GM12878 (cell line): ENCODE measurements at regions not wholly inside any gene's neighbourhood (a gene's known extent, or its start where the extent isn't known, plus 50 kb on each side); places are given as distances from the start of the nearest gene placed in this dataset.

Experiments
- ATAC-seq: fragments of 200-7000 bp; cut with Tn5 transposase; 3 replicates; pipeline ENCODE4 v1.9.1; 2020; ENCODE audit warnings: mild to moderate bottlenecking, moderate library complexity
- BruUV-seq: library from RNA; stranded (reverse); fragments of 400-500 nt; replicated peaks from 2 replicates; lab custom pipeline; 2021; lab: Mats Ljungman, UMichigan
- CTCF ChIA-PET: fragments of 300-600 bp; sonication (Branson Sonifier 250); formaldehyde crosslinking; extraction: SDS; loops from one replicate; lab custom pipeline; 2021; ENCODE audit warnings: inconsistent platforms; lab: Yijun Ruan, JAX
- POLR2A ChIA-PET: fragments of 350-600 bp; formaldehyde crosslinking; extraction: SDS; loops from one replicate; lab custom pipeline; 2021; ENCODE audit warnings: inconsistent platforms; lab: Charles Lee
- RAD21 ChIA-PET: fragments of 300-600 bp; sonication (Branson Sonifier 250); formaldehyde crosslinking; loops from one replicate; lab custom pipeline; 2023; ENCODE audit warnings: antibody characterized with exemption; ENCODE audit not compliant: unreplicated experiment; lab: Charles Lee
- SMC1A ChIA-PET: fragments of 300-600 bp; sonication (Branson Sonifier 250); formaldehyde crosslinking; loops from one replicate; lab custom pipeline; 2023; ENCODE audit not compliant: unreplicated experiment, uncharacterized antibody; lab: Charles Lee
- DNase-seq: peaks from one replicate; pipeline ENCODE4 v3.0.0-alpha.2; 2011; ENCODE audit warnings: low read depth, low spot score
- FAIRE-seq: peaks from 3 replicates; lab custom pipeline; 2011; peaks lifted over from hg19 to GRCh38; lab: Jason Lieb, UNC
- H2AFZ ChIP-seq: 2 replicates; pipeline ENCODE4 v1.6.0; 2011; ENCODE audit warnings: low read depth, low read length, control low read depth; ENCODE audit not compliant: control insufficient read depth
- H3K27ac ChIP-seq: 2 replicates; pipeline ENCODE4 v1.5.1; 2011; ENCODE audit warnings: control low read depth; ENCODE audit not compliant: control insufficient read depth, insufficient read depth
- H3K27me3 ChIP-seq, 2 experiments: replicated peaks in 1 of 2; 2 replicates each; pipeline versions ENCODE4 v1.6.0 to v1.6.1; 2011; ENCODE audit warnings: low read length in 1 of 2; ENCODE audit not compliant: control insufficient read depth in 2 of 2, insufficient read depth in 2 of 2
- H3K36me3 ChIP-seq, 2 experiments: 2 replicates each; pipeline ENCODE4 v1.5.1; 2011; ENCODE audit warnings: low read length in 1 of 2; ENCODE audit not compliant: control insufficient read depth in 2 of 2, insufficient read depth in 2 of 2
- H3K4me1 ChIP-seq: 2 replicates; pipeline ENCODE4 v1.6.1; 2011; ENCODE audit warnings: mild to moderate bottlenecking, low read length, moderate library complexity, mixed read lengths; ENCODE audit not compliant: control insufficient read depth, insufficient read depth
- H3K4me2 ChIP-seq: 2 replicates; pipeline ENCODE4 v1.6.0; 2011; ENCODE audit warnings: control low read depth; ENCODE audit not compliant: control insufficient read depth, insufficient read depth
- H3K4me3 ChIP-seq: fragments of 200-600 bp; sonication (generic); 2 replicates; pipeline ENCODE4 v1.5.1; 2016
- H3K79me2 ChIP-seq: 2 replicates; pipeline ENCODE4 v1.6.0; 2011; ENCODE audit warnings: low read length; ENCODE audit not compliant: control insufficient read depth, insufficient read depth
- H3K9ac ChIP-seq: 2 replicates; pipeline ENCODE4 v1.8.0; 2011; ENCODE audit warnings: low read length, control low read depth, mixed read lengths; ENCODE audit not compliant: control insufficient read depth, insufficient read depth
- H3K9me3 ChIP-seq: replicated peaks from 3 replicates; pipeline ENCODE4 v1.5.1; 2011; ENCODE audit warnings: mild to moderate bottlenecking, low read length; ENCODE audit not compliant: control insufficient read depth, insufficient read depth
- H4K20me1 ChIP-seq: 2 replicates; pipeline ENCODE4 v1.6.0; 2011; ENCODE audit not compliant: control insufficient read depth, insufficient read depth
- BCL3 ChIP-seq: IDR thresholded peaks from 2 replicates; pipeline ENCODE4 v1.6.1; 2011; ENCODE audit warnings: borderline replicate concordance, low read depth, mild to moderate bottlenecking, moderate library complexity, low read length; ENCODE audit not compliant: insufficient read depth, poor library complexity, severe bottlenecking
- BHLHE40 ChIP-seq, 2 experiments: fragments of 450-650 bp in 1 of 2; IDR thresholded peaks; 2 replicates each; pipeline ENCODE4 v1.6.1; 2011 to 2017; ENCODE audit warnings: low read depth in 2 of 2, borderline replicate concordance in 1 of 2, improper control_type of control experiment in 1 of 2, low read length in 1 of 2, mild to moderate bottlenecking in 1 of 2
- E2F4 ChIP-seq: IDR thresholded peaks from 2 replicates; pipeline ENCODE4 v1.6.1; 2012; ENCODE audit warnings: low read depth, low read length, improper control_type of control experiment
- FOS ChIP-seq: IDR thresholded peaks from 3 replicates; pipeline ENCODE4 v1.6.1; 2011; ENCODE audit warnings: borderline replicate concordance; ENCODE audit not compliant: insufficient read length; ENCODE audit errors: extremely low read depth
- FOXK2 ChIP-seq: fragments of 450-650 bp; IDR thresholded peaks from 2 replicates; pipeline ENCODE4 v1.6.1; 2017; ENCODE audit warnings: mild to moderate bottlenecking, moderate library complexity
- MYC ChIP-seq: IDR thresholded peaks from 2 replicates; pipeline ENCODE4 v1.6.1; 2011; ENCODE audit warnings: mild to moderate bottlenecking, low read length, moderate library complexity, inconsistent platforms; ENCODE audit not compliant: insufficient read depth, insufficient replicate concordance, insufficient read length, severe bottlenecking
- POLR2A ChIP-seq: IDR thresholded peaks from 2 replicates; pipeline ENCODE4 v1.6.1; 2011; ENCODE audit warnings: low read depth, mild to moderate bottlenecking, low read length
- RAD21 ChIP-seq: IDR thresholded peaks from 2 replicates; pipeline ENCODE4 v1.6.1; 2011; ENCODE audit warnings: mild to moderate bottlenecking, low read depth, low read length, moderate library complexity; ENCODE audit not compliant: insufficient read depth
- RB1 ChIP-seq: fragments of 450-650 bp; formaldehyde crosslinking; IDR thresholded peaks from 2 replicates; pipeline ENCODE4 v1.6.1; 2017; ENCODE audit warnings: mild to moderate bottlenecking, borderline replicate concordance
- SMAD5 ChIP-seq: IDR thresholded peaks from 2 replicates; pipeline ENCODE4 v1.6.1; 2016; ENCODE audit warnings: antibody characterized with exemption, low read depth
- SMARCA5 ChIP-seq: fragments of 450-650 bp; IDR thresholded peaks from 2 replicates; pipeline ENCODE4 v1.6.1; 2017; ENCODE audit warnings: mild to moderate bottlenecking
- SMC3 ChIP-seq: IDR thresholded peaks from 2 replicates; pipeline ENCODE4 v1.6.1; 2011; ENCODE audit warnings: low read length, improper control_type of control experiment, borderline replicate concordance
- SP1 ChIP-seq: IDR thresholded peaks from one replicate; pipeline ENCODE4 v1.6.1; 2011; ENCODE audit warnings: low read depth, low read length
- STAT3 ChIP-seq: IDR thresholded peaks from 2 replicates; pipeline ENCODE4 v1.6.1; 2011; ENCODE audit warnings: low read depth, low read length, improper control_type of control experiment
- ZBED1 ChIP-seq: IDR thresholded peaks from 2 replicates; pipeline ENCODE4 v1.6.1; 2016; ENCODE audit warnings: borderline replicate concordance
- WGBS: methylation state at CpG from one replicate; pipeline ENCODE4 v1.1.6; 2016; ENCODE audit warnings: low lambda C conversion rate; ENCODE audit not compliant: insufficient replicate concordance, insufficient coverage; ENCODE audit errors: missing lambda C conversion rate; 5-methylcytosine and 5-hydroxymethylcytosine counted together
- in situ Hi-C: fragments of 300-500 bp; cut with MboI; formaldehyde crosslinking; loops from 9 replicates; pipeline ENCODE4 v1.14.3; 2018; ENCODE audit warnings: mixed read lengths
- intact Hi-C: fragments of 100-400 bp; cut with micrococcal nuclease; formaldehyde crosslinking; loops from one replicate; pipeline ENCODE4 v1.14.2; 2022; ENCODE audit not compliant: unreplicated experiment

GRCh38 chr14:28629328-28630004, 137.1 kb upstream of the FOXG1 start (continued):
- TF ChIP-seq STAT3: no peak
- TF ChIP-seq E2F4: no peak

GRCh38 chr14:28630100-28630499, 136.5 kb upstream of the FOXG1 start:
- TF ChIP-seq FOXK2: no peak
- Histone ChIP-seq H3K27ac (no peak overlapping the region), H3K9me3 (no peaks in the 10 kb centered on the region), H4K20me1 (no peaks in the 10 kb centered on the region), H3K4me2 (no peak overlapping the region), H3K27me3 (no peaks in the 10 kb centered on the region), H3K4me3 (no peak overlapping the region), H3K36me3 (no peaks in the 10 kb centered on the region), H2AFZ (no peak overlapping the region), H3K9ac (no peak overlapping the region), H3K79me2 (no peaks in the 10 kb centered on the region), H3K4me1 (no peaks in the 10 kb centered on the region)
- SMC1A ChIA-PET: no interaction called here
- WGBS: 35% methylated on average over 3 of the region's 3 CpGs
- POLR2A ChIA-PET: no interaction called here
- intact Hi-C loops (no loop called here), in situ Hi-C loops (no loop called here)
- BruUV-seq: no TSS peak
- no peak for FAIRE-seq
- CTCF ChIA-PET: no interaction called here
- DNase-seq: no peak
- RAD21 ChIA-PET: no interaction called here
- no peak for ATAC-seq

- H3K27ac ChIP-seq: no peak overlapping the region
- no peaks in the 10 kb centered on the region for H3K4me1 ChIP-seq
- no peaks in the 10 kb centered on the region for H4K20me1 ChIP-seq
- no peaks in the 10 kb centered on the region for H3K27me3 ChIP-seq
- ChIA-PET SMC1A (no interaction called here), POLR2A (no interaction called here), CTCF (interaction anchor here (0.6 kb wide), 1 partner anchor 25 kb away, joined by 5 read pairs; no protein-coding TSS in a partner anchor), RAD21 (no interaction called here)
- no peaks in the 10 kb centered on the region for H3K9me3 ChIP-seq
- intact Hi-C loops: no loop called here
- H3K36me3 ChIP-seq: no peaks in the 10 kb centered on the region
- 7% methylated on average over 7 of the region's 7 CpGs for WGBS
- no peak for ATAC-seq
- no peak overlapping the region for H3K4me2 ChIP-seq
- no peak for FAIRE-seq
- H3K9ac ChIP-seq: no peak overlapping the region
- H3K79me2 ChIP-seq: no peaks in the 10 kb centered on the region
- in situ Hi-C loops: no loop called here
- no peak for DNase-seq
- H2AFZ ChIP-seq: no peak overlapping the region
- H3K4me3 ChIP-seq: no peak overlapping the region
- no TSS peak for BruUV-seq
- TF ChIP-seq BCL3 (no peak), SMC3 (peak; percentile 29; the same call in 1 of the 2 replicates), SP1 (no peak), RAD21 (peak; percentile 33; the same call in 1 of the 2 replicates), POLR2A (no peak), FOS (no peak), BHLHE40 (IDR thresholded peaks at IDR 0.05; ENCODE audit: borderline replicate concordance in 1 of 2, low read depth in 2 of 2, low read length in 1 of 2) (no peak), RB1 (no peak), SMARCA5 (no peak), MYC (no peak), ZBED1 (no peak), SMAD5 (no peak)
Measured at GRCh38 chr14:28635387-28635786, 131.2 kb upstream of the FOXG1 start.
